Neural crest cell (in vitro differentiated cells): ENCODE measurements at regions not wholly inside any gene's neighbourhood (a gene's known extent, or its start where the extent isn't known, plus 50 kb on each side); places are given as distances from the start of the nearest gene placed in this dataset.

Experiments used
- DNase-seq: peaks from one replicate; pipeline ENCODE4 v3.0.0; 2021; ENCODE audit warnings: low read depth, mixed read lengths, low spot score
- H3K27ac Mint-ChIP-seq: one replicate; pipeline ENCODE4 v1.8.0; 2021; ENCODE audit warnings: mild to moderate bottlenecking, mixed read lengths; ENCODE audit not compliant: unreplicated experiment
- H3K27me3 Mint-ChIP-seq: 2 replicates; pipeline ENCODE4 v1.8.0; 2021; ENCODE audit warnings: low read depth, mild to moderate bottlenecking, mixed read lengths
- H3K36me3 Mint-ChIP-seq: 2 replicates; pipeline ENCODE4 v1.8.0; 2021; ENCODE audit warnings: low read depth, mild to moderate bottlenecking, mixed read lengths
- H3K4me1 Mint-ChIP-seq: 2 replicates; pipeline ENCODE4 v1.8.0; 2021; ENCODE audit warnings: mixed read lengths
- H3K4me3 Mint-ChIP-seq: one replicate; pipeline ENCODE4 v1.8.0; 2021; ENCODE audit warnings: mild to moderate bottlenecking, mixed read lengths
- H3K9me3 Mint-ChIP-seq: 2 replicates; pipeline ENCODE4 v1.8.0; 2021; ENCODE audit warnings: mixed read lengths
- CTCF ChIP-seq: fragments of 200-600 bp; sonication (generic); conservative IDR thresholded peaks from 2 replicates; pipeline ENCODE4 v1.5.0; 2021; ENCODE audit warnings: antibody characterized with exemption, mild to moderate bottlenecking

GRCh38 chr5:1948111-1948510, 65.4 kb upstream of the IRX4 start:
- H3K27ac Mint-ChIP-seq = no peak overlapping the region
- DNase-seq = no peak
- no peaks in the 10 kb centered on the region for H3K9me3 Mint-ChIP-seq
- TF ChIP-seq CTCF = no peak
- no peaks in the 10 kb centered on the region for H3K36me3 Mint-ChIP-seq
- peaks cover 5% of the 10 kb centered on the region for H3K4me1 Mint-ChIP-seq
- H3K4me3 Mint-ChIP-seq = no peak overlapping the region
- H3K27me3 Mint-ChIP-seq = peaks cover 43% of the 10 kb centered on the region

GRCh38 chr5:1946776-1947175, 64.1 kb upstream of the IRX4 start:
- peaks cover 40% of the 10 kb centered on the region for H3K27me3 Mint-ChIP-seq
- no peak for TF ChIP-seq CTCF
- no peak overlapping the region for H3K27ac Mint-ChIP-seq

GRCh38 chr5:1946122-1946677, 63.5 kb upstream of the IRX4 start:
- Mint-ChIP-seq H3K9me3 (peaks cover 2% of the 10 kb centered on the region), H3K36me3 (no peaks in the 10 kb centered on the region), H3K27me3 (peaks cover 35% of the 10 kb centered on the region), H3K4me1 (no peaks in the 10 kb centered on the region), H3K4me3 (no peak overlapping the region), H3K27ac (no peak overlapping the region)
- TF ChIP-seq CTCF = no peak
- DNase-seq = no peak

More at GRCh38 chr5:1946776-1947175, 64.1 kb upstream of the IRX4 start:
- Mint-ChIP-seq H3K9me3 (peaks cover 2% of the 10 kb centered on the region), H3K4me1 (no peaks in the 10 kb centered on the region), H3K4me3 (no peak overlapping the region), H3K36me3 (no peaks in the 10 kb centered on the region)
- no peak for DNase-seq

GRCh38 chr5:1945606-1946005, 62.9 kb upstream of the IRX4 start:
- no peak overlapping the region for H3K4me3 Mint-ChIP-seq
- DNase-seq = no peak
- no peak for TF ChIP-seq CTCF
- no peak overlapping the region for H3K27ac Mint-ChIP-seq
- H3K27me3 Mint-ChIP-seq = peaks cover 33% of the 10 kb centered on the region
- H3K4me1 Mint-ChIP-seq = no peaks in the 10 kb centered on the region
- H3K9me3 Mint-ChIP-seq = peaks cover 2% of the 10 kb centered on the region
- H3K36me3 Mint-ChIP-seq = no peaks in the 10 kb centered on the region

- TF ChIP-seq CTCF = no peak
- Mint-ChIP-seq H3K4me3 (no peak overlapping the region), H3K36me3 (no peaks in the 10 kb centered on the region), H3K4me1 (no peaks in the 10 kb centered on the region), H3K27ac (no peak overlapping the region), H3K9me3 (peaks cover 2% of the 10 kb centered on the region), H3K27me3 (peaks cover 29% of the 10 kb centered on the region)
- no peak for DNase-seq
These were observed 61.7 kb upstream of the IRX4 start for GRCh38 chr5:1944408-1944807.
